Chondrocyte (in vitro differentiated cells): ENCODE measurements at regions not wholly inside any gene's neighbourhood (a gene's known extent, or its start where the extent isn't known, plus 50 kb on each side); places are given as distances from the start of the nearest gene placed in this dataset.
"Not testable (repeated sequence)": the region's sequence is repeated elsewhere in the genome, so short reads cannot be mapped to it uniquely, and the experiment has no call there.

Source experiments
- DNase-seq: peaks from one replicate; pipeline ENCODE4 v3.0.0; 2021; ENCODE audit warnings: mixed read lengths, low spot score
- H3K27ac Mint-ChIP-seq: one replicate; pipeline ENCODE4 v1.8.0; 2021; ENCODE audit warnings: mild to moderate bottlenecking, moderate library complexity, mixed read lengths; ENCODE audit not compliant: unreplicated experiment
- H3K27me3 Mint-ChIP-seq: 2 replicates; pipeline ENCODE4 v1.8.0; 2021; ENCODE audit warnings: low read depth, mixed read lengths
- H3K36me3 Mint-ChIP-seq: 2 replicates; pipeline ENCODE4 v1.8.0; 2021; ENCODE audit warnings: low read depth, mixed read lengths
- H3K4me1 Mint-ChIP-seq: 2 replicates; pipeline ENCODE4 v1.8.0; 2021; ENCODE audit warnings: low read depth, mild to moderate bottlenecking, mixed read lengths
- H3K4me3 Mint-ChIP-seq: one replicate; pipeline ENCODE4 v1.8.0; 2021; ENCODE audit warnings: mild to moderate bottlenecking, moderate library complexity, mixed read lengths; ENCODE audit not compliant: unreplicated experiment
- H3K9me3 Mint-ChIP-seq: 2 replicates; pipeline ENCODE4 v1.8.0; 2021; ENCODE audit warnings: low read depth, mixed read lengths
- CTCF ChIP-seq: fragments of 200-600 bp; sonication (generic); IDR thresholded peaks from 2 replicates; pipeline ENCODE4 v1.5.0; 2021; ENCODE audit warnings: antibody characterized with exemption, mild to moderate bottlenecking, moderate library complexity

GRCh38 chr6:80603679-80604078 lies 497.2 kb downstream of the BCKDHB start:
- H3K9me3 Mint-ChIP-seq: peaks cover 22% of the 10 kb centered on the region
- DNase-seq: no peak
- H3K36me3 Mint-ChIP-seq: peaks cover 9% of the 10 kb centered on the region
- H3K4me1 Mint-ChIP-seq: peaks cover 31% of the 10 kb centered on the region
- no peak overlapping the region for H3K4me3 Mint-ChIP-seq
- TF ChIP-seq CTCF: no peak
- H3K27ac Mint-ChIP-seq: no peak overlapping the region
- H3K27me3 Mint-ChIP-seq: peaks cover 16% of the 10 kb centered on the region

GRCh38 chr6:80594461-80594860 lies 488.0 kb downstream of the BCKDHB start:
- peaks cover 11% of the 10 kb centered on the region for H3K36me3 Mint-ChIP-seq
- no peak for TF ChIP-seq CTCF
- DNase-seq: no peak

GRCh38 chr6:80592436-80592835 lies 486.0 kb downstream of the BCKDHB start:
- peaks cover 6% of the 10 kb centered on the region for H3K36me3 Mint-ChIP-seq
- H3K4me3 Mint-ChIP-seq: no peak overlapping the region
- peaks cover 9% of the 10 kb centered on the region for H3K27me3 Mint-ChIP-seq
- H3K9me3 Mint-ChIP-seq: peaks cover 7% of the 10 kb centered on the region
- no peak for DNase-seq
- no peak for TF ChIP-seq CTCF
- no peak overlapping the region for H3K27ac Mint-ChIP-seq
- H3K4me1 Mint-ChIP-seq: no peaks in the 10 kb centered on the region

More at GRCh38 chr6:80594461-80594860, 488.0 kb downstream of the BCKDHB start:
- Mint-ChIP-seq H3K4me1 (no peaks in the 10 kb centered on the region), H3K4me3 (no peak overlapping the region), H3K27me3 (peaks cover 14% of the 10 kb centered on the region), H3K9me3 (peaks cover 13% of the 10 kb centered on the region), H3K27ac (no peak overlapping the region)

GRCh38 chr6:80586242-80586641 lies 479.8 kb downstream of the BCKDHB start:
- TF ChIP-seq CTCF: no peak
- Mint-ChIP-seq H3K27ac (no peak overlapping the region), H3K9me3 (peaks cover 20% of the 10 kb centered on the region), H3K36me3 (peaks cover 14% of the 10 kb centered on the region), H3K27me3 (no peaks in the 10 kb centered on the region), H3K4me3 (no peak overlapping the region), H3K4me1 (peaks cover 5% of the 10 kb centered on the region)
- no peak for DNase-seq

GRCh38 chr6:80579391-80580023 lies 473.0 kb downstream of the BCKDHB start:
- DNase-seq: no peak
- Mint-ChIP-seq H3K36me3 (peaks cover 2% of the 10 kb centered on the region), H3K4me1 (peaks cover 42% of the 10 kb centered on the region), H3K4me3 (no peak overlapping the region), H3K27ac (peak overlapping the region; percentile 46), H3K9me3 (peaks cover 3% of the 10 kb centered on the region), H3K27me3 (no peaks in the 10 kb centered on the region)
- TF ChIP-seq CTCF: no peak

- H3K27me3 Mint-ChIP-seq, H3K36me3 Mint-ChIP-seq, H3K4me3 Mint-ChIP-seq, H3K27ac Mint-ChIP-seq, H3K9me3 Mint-ChIP-seq, DNase-seq: not testable (repeated sequence)
- H3K4me1 Mint-ChIP-seq: peaks cover 12% of the 10 kb centered on the region
These were observed 466.8 kb downstream of the BCKDHB start for GRCh38 chr6:80573320-80573719.
